ENCODE measurements at regions not wholly inside any gene's neighbourhood (a gene's known extent, or its start where the extent isn't known, plus 50 kb on each side); places are given as distances from the start of the nearest gene placed in this dataset.

DNA sequence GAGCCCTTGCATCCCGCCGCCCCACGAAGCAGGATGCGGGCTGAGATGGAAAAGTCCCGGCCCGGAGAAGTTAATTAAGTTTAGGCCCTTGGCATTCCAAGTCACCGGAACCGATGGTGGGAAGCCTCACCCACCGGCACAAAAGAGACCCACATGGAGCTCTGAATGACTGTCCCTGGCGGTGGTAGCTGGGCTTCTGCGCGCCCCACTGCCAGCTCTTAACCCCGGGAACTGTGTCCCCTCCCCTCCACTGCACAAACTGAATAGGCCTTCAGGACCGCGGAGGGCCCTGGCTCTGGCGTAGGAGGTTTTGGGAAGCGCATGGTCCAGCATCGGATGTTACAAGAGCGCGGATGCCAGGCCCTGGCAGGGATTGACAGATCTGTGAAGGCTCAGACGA lies 291.1 kb upstream of the TUT7 start:
- TF ChIP-seq POLR2A (IDR thresholded peaks at IDR 0.05): no peak
- TF ChIP-seq, protein P1, sequence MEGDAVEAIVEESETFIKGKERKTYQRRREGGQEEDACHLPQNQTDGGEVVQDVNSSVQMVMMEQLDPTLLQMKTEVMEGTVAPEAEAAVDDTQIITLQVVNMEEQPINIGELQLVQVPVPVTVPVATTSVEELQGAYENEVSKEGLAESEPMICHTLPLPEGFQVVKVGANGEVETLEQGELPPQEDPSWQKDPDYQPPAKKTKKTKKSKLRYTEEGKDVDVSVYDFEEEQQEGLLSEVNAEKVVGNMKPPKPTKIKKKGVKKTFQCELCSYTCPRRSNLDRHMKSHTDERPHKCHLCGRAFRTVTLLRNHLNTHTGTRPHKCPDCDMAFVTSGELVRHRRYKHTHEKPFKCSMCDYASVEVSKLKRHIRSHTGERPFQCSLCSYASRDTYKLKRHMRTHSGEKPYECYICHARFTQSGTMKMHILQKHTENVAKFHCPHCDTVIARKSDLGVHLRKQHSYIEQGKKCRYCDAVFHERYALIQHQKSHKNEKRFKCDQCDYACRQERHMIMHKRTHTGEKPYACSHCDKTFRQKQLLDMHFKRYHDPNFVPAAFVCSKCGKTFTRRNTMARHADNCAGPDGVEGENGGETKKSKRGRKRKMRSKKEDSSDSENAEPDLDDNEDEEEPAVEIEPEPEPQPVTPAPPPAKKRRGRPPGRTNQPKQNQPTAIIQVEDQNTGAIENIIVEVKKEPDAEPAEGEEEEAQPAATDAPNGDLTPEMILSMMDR (IDR thresholded peaks at IDR 0.05): no peak
